Smooth muscle cell (in vitro differentiated cells): ENCODE measurements at regions not wholly inside any gene's neighbourhood (a gene's known extent, or its start where the extent isn't known, plus 50 kb on each side); places are given as distances from the start of the nearest gene placed in this dataset.

Experiments
- DNase-seq: peaks from one replicate; lab custom pipeline; 2025; ENCODE audit not compliant: unreplicated experiment; lab: John Stamatoyannopoulos, UW
- H2AFZ ChIP-seq: fragments of 200-600 bp; sonication (generic); 2 replicates; pipeline ENCODE4 v1.6.0; 2016; ENCODE audit warnings: antibody characterized with exemption, low read depth, mild to moderate bottlenecking
- H3F3A ChIP-seq: fragments of 200-600 bp; sonication (generic); 2 replicates; pipeline ENCODE4 v1.6.0; 2017; ENCODE audit warnings: antibody characterized with exemption, low read depth
- H3K27ac ChIP-seq: fragments of 200-600 bp; sonication (generic); 2 replicates; pipeline ENCODE4 v1.5.1; 2016; ENCODE audit warnings: low read depth, mild to moderate bottlenecking
- H3K27me3 ChIP-seq: fragments of 200-600 bp; sonication (generic); 2 replicates; pipeline ENCODE4 v1.6.1; 2016; ENCODE audit warnings: low read depth, mild to moderate bottlenecking
- H3K36me3 ChIP-seq: fragments of 200-600 bp; sonication (generic); 2 replicates; pipeline ENCODE4 v1.5.1; 2016; ENCODE audit warnings: low read depth
- H3K4me1 ChIP-seq: fragments of 200-600 bp; sonication (generic); 2 replicates; pipeline ENCODE4 v1.5.1; 2016; ENCODE audit warnings: low read depth
- H3K4me2 ChIP-seq: fragments of 200-600 bp; sonication (generic); 2 replicates; pipeline ENCODE4 v1.6.0; 2016; ENCODE audit warnings: mild to moderate bottlenecking
- H3K4me3 ChIP-seq: fragments of 200-600 bp; sonication (generic); 2 replicates; pipeline ENCODE4 v1.5.1; 2016; ENCODE audit warnings: mild to moderate bottlenecking
- H3K79me2 ChIP-seq: fragments of 200-600 bp; sonication (generic); 2 replicates; pipeline ENCODE4 v1.6.0; 2016; ENCODE audit warnings: low read depth, mild to moderate bottlenecking
- H3K9ac ChIP-seq: fragments of 200-600 bp; sonication (generic); 2 replicates; pipeline ENCODE4 v1.6.0; 2016; ENCODE audit warnings: low read depth
- H3K9me3 ChIP-seq: fragments of 200-600 bp; sonication (generic); replicated peaks from 2 replicates; pipeline ENCODE4 v1.5.1; 2016; ENCODE audit warnings: low read depth
- H4K20me1 ChIP-seq: fragments of 200-600 bp; sonication (generic); 2 replicates; pipeline ENCODE4 v1.6.0; 2016; ENCODE audit warnings: low read depth
- WGBS: methylation state at CpG from one replicate; pipeline ENCODE4 v1.1.7; 2016; ENCODE audit warnings: low lambda C conversion rate; 5-methylcytosine and 5-hydroxymethylcytosine counted together
- TF ChIP-seq, protein P1 (sequence below): fragments of 200-600 bp; sonication (generic); IDR thresholded peaks from 2 replicates; pipeline ENCODE4 v1.5.1; 2017; ENCODE audit warnings: borderline replicate concordance, mild to moderate bottlenecking, antibody characterized with exemption; ENCODE audit not compliant: insufficient read depth, poor library complexity, severe bottlenecking

- TF ChIP-seq, protein P1, sequence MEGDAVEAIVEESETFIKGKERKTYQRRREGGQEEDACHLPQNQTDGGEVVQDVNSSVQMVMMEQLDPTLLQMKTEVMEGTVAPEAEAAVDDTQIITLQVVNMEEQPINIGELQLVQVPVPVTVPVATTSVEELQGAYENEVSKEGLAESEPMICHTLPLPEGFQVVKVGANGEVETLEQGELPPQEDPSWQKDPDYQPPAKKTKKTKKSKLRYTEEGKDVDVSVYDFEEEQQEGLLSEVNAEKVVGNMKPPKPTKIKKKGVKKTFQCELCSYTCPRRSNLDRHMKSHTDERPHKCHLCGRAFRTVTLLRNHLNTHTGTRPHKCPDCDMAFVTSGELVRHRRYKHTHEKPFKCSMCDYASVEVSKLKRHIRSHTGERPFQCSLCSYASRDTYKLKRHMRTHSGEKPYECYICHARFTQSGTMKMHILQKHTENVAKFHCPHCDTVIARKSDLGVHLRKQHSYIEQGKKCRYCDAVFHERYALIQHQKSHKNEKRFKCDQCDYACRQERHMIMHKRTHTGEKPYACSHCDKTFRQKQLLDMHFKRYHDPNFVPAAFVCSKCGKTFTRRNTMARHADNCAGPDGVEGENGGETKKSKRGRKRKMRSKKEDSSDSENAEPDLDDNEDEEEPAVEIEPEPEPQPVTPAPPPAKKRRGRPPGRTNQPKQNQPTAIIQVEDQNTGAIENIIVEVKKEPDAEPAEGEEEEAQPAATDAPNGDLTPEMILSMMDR: no peak
- no peaks in the 10 kb centered on the region for H3K36me3 ChIP-seq
- no peaks in the 10 kb centered on the region for H3K27me3 ChIP-seq
- H3F3A ChIP-seq: no peaks in the 10 kb centered on the region
- no peak overlapping the region for H3K4me2 ChIP-seq
- no peaks in the 10 kb centered on the region for H3K4me1 ChIP-seq
- no peaks in the 10 kb centered on the region for H3K9me3 ChIP-seq
- no peak overlapping the region for H3K4me3 ChIP-seq
- no peak overlapping the region for H3K27ac ChIP-seq
- no peak for DNase-seq
- whole genome bisulfite sequencing: 94% methylated on average over 6 of the region's 6 CpGs
- no peaks in the 10 kb centered on the region for H3K79me2 ChIP-seq
- no peaks in the 10 kb centered on the region for H4K20me1 ChIP-seq
- H2AFZ ChIP-seq: no peak overlapping the region
- H3K9ac ChIP-seq: no peak overlapping the region
Observed at GRCh38 chr7:47707583-47707982, 125.7 kb upstream of the TNS3 start.

- DNase-seq: no peak
Observed at GRCh38 chr7:47704936-47705335, 123.0 kb upstream of the TNS3 start.

DNA sequence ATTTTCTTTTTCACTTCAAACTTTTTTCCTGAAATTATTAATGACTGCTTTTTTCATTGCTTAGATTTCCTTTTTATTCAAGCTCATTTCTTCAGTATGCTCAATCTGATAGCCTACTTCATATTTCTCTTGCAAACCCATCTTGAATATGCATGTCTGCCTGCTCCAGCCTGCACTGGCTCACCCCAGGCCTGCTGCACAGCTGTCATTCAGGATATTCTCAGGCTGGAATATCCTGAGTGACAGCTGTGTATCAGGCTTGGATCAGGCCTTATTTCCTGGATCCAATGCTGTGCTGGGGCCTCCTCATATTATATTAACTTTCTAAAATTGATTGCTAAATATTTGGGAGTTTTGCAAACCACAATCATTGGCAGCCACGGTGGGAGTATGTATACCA lies 120.2 kb upstream of the TNS3 start:
- Histone ChIP-seq H3K4me1 (no peaks in the 10 kb centered on the region), H3K4me2 (no peak overlapping the region), H3K9ac (no peak overlapping the region), H3K27me3 (no peaks in the 10 kb centered on the region), H4K20me1 (no peaks in the 10 kb centered on the region), H3K4me3 (no peak overlapping the region), H3K9me3 (no peaks in the 10 kb centered on the region), H3K27ac (no peak overlapping the region), H3K79me2 (no peaks in the 10 kb centered on the region), H3K36me3 (no peaks in the 10 kb centered on the region), H2AFZ (no peak overlapping the region), H3F3A (no peaks in the 10 kb centered on the region)
- DNase-seq: no peak
- 89% methylated on average over 1 of the region's 1 CpG for WGBS
- TF ChIP-seq, protein P1: no peak

More at GRCh38 chr7:47704936-47705335, 123.0 kb upstream of the TNS3 start:
- no peaks in the 10 kb centered on the region for H3K4me1 ChIP-seq
- TF ChIP-seq, protein P1: no peak
- H3K27me3 ChIP-seq: no peaks in the 10 kb centered on the region
- H3K4me2 ChIP-seq: no peak overlapping the region
- H3K9ac ChIP-seq: no peak overlapping the region
- H3K27ac ChIP-seq: no peak overlapping the region
- H3K4me3 ChIP-seq: no peak overlapping the region
- H3K9me3 ChIP-seq: no peaks in the 10 kb centered on the region
- H3K36me3 ChIP-seq: no peaks in the 10 kb centered on the region
- no peak overlapping the region for H2AFZ ChIP-seq
- H3K79me2 ChIP-seq: no peaks in the 10 kb centered on the region
- 87% methylated on average over 2 of the region's 2 CpGs for WGBS
- no peaks in the 10 kb centered on the region for H3F3A ChIP-seq
- no peaks in the 10 kb centered on the region for H4K20me1 ChIP-seq

DNA sequence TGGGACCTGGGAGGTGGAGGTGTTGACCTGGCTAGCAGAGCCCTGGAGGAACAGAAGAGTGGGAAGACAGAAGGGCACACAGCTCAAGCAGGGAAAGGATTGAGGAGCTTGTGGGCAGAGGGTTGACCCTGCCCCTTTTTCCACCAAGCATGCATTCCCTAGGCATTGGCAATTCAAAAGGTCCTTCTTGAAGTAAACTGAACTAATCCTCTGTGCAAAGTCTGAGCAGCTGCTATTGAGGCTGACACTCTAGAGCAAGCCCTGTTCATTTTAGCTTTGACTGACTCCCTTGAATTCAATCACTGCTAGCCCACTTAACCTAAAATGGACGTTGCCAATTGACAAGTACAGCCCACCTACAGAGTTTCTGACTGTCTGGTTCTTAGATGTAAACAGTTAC lies 116.5 kb upstream of the TNS3 start:
- Histone ChIP-seq H3F3A (peaks cover 9% of the 10 kb centered on the region), H3K4me3 (no peak overlapping the region), H3K9ac (no peak overlapping the region), H3K4me1 (no peaks in the 10 kb centered on the region), H3K27me3 (no peaks in the 10 kb centered on the region), H2AFZ (no peak overlapping the region), H3K9me3 (no peaks in the 10 kb centered on the region), H3K36me3 (no peaks in the 10 kb centered on the region), H3K79me2 (no peaks in the 10 kb centered on the region), H3K4me2 (no peak overlapping the region), H4K20me1 (no peaks in the 10 kb centered on the region), H3K27ac (no peak overlapping the region)
- WGBS: 54% methylated on average over 1 of the region's 1 CpG
- TF ChIP-seq, protein P1: no peak
- no peak for DNase-seq
